ENCODE measurements at regions not wholly inside any gene's neighbourhood (a gene's known extent, or its start where the extent isn't known, plus 50 kb on each side); places are given as distances from the start of the nearest gene placed in this dataset.
A peak's percentile ranks its signal among the peaks of the same experiment; 100 is the strongest.

- TF ChIP-seq CBFB (IDR thresholded peaks at IDR 0.05; ENCODE audit: low read depth) (no peak), MEF2A (IDR thresholded peaks at IDR 0.05; ENCODE audit: insufficient read depth, low read depth, low read length) (no peak), NR2C2 (IDR thresholded peaks at IDR 0.05; ENCODE audit: borderline replicate concordance, control insufficient read depth, insufficient read length, low read depth) (no peak), SRF (IDR thresholded peaks at IDR 0.05; ENCODE audit: low read depth in 2 of 2, low read length in 2 of 2) (peak; percentile 71 to 83), MEF2B (IDR thresholded peaks at IDR 0.05; ENCODE audit: partially characterized antibody, poor library complexity, severe bottlenecking) (no peak), NR2F1 (conservative IDR thresholded peaks at IDR 0.05) (peak; percentile 54), TAF1 (IDR thresholded peaks at IDR 0.05; ENCODE audit: borderline replicate concordance, low read depth, low read length) (0 out of 2 replicates have a peak, but pooled peaks have one; percentile 63), ZNF384 (IDR thresholded peaks at IDR 0.05; ENCODE audit: borderline replicate concordance, low read depth, low read length) (peak; percentile 76; the same call in 1 of the 2 replicates), RELA (IDR thresholded peaks at IDR 0.05; ENCODE audit: borderline replicate concordance, partially characterized antibody) (no peak), MXI1 (IDR thresholded peaks at IDR 0.05; ENCODE audit: low read depth, low read length) (no peak), ASH2L (IDR thresholded peaks at IDR 0.05; ENCODE audit: borderline replicate concordance, low read depth) (no peak), EGR1 (IDR thresholded peaks at IDR 0.05; ENCODE audit: borderline replicate concordance in 1 of 2, low read depth in 2 of 2, low read length in 2 of 2) (no peak), NFIC (IDR thresholded peaks at IDR 0.05; ENCODE audit: low read depth, low read length) (no peak), LARP7 (IDR thresholded peaks at IDR 0.05) (0 out of 2 replicates have a peak, but pooled peaks have one; percentile 17), CHD1 (IDR thresholded peaks at IDR 0.05; ENCODE audit: low read depth, low read length) (no peak), ESRRA (IDR thresholded peaks at IDR 0.05; ENCODE audit: low read length) (peak; percentile 87; the same call in 1 of the 2 replicates), SMARCA5 (IDR thresholded peaks at IDR 0.05) (no peak), BHLHE40 (IDR thresholded peaks at IDR 0.05; ENCODE audit: borderline replicate concordance in 1 of 2, low read depth in 2 of 2, low read length in 1 of 2) (no peak; a peak in 1 of 4 replicates), DPF2 (IDR thresholded peaks at IDR 0.05) (no peak), ZNF217 (IDR thresholded peaks at IDR 0.05) (no peak), MYC (IDR thresholded peaks at IDR 0.05; ENCODE audit: insufficient read depth, insufficient read length, insufficient replicate concordance, low read length, severe bottlenecking) (no peak), NFYA (IDR thresholded peaks at IDR 0.05; ENCODE audit: borderline replicate concordance, low read depth, low read length) (no peak), USF2 (IDR thresholded peaks at IDR 0.05; ENCODE audit: borderline replicate concordance, low read depth, low read length) (no peak), FOS (IDR thresholded peaks at IDR 0.05; ENCODE audit: borderline replicate concordance, extremely low read depth, insufficient read length) (no peak), ZBTB40 (IDR thresholded peaks at IDR 0.05; ENCODE audit: borderline replicate concordance) (peak; percentile 81), CBX5 (IDR thresholded peaks at IDR 0.05; ENCODE audit: low read depth) (no peak), SREBF2 (IDR thresholded peaks at IDR 0.05; ENCODE audit: low read length) (no peak), ZNF622 (IDR thresholded peaks at IDR 0.05) (no peak)
These were observed 59.9 kb downstream of the GSPT2 start (continued) for GRCh38 chrX:51802917-51803688.

Data from GM12878 (cell line).